HepG2 (cell line): ENCODE measurements at regions not wholly inside any gene's neighbourhood (a gene's known extent, or its start where the extent isn't known, plus 50 kb on each side); places are given as distances from the start of the nearest gene placed in this dataset.

Source experiments
- ARID2 ChIP-seq: sonication (generic); formaldehyde crosslinking; IDR thresholded peaks from 2 replicates; pipeline ENCODE4 v1.8.1; 2022; ENCODE audit warnings: mild to moderate bottlenecking, missing genetic modification reagents, borderline replicate concordance
- CTCF ChIP-seq: sonication (generic); formaldehyde crosslinking; IDR thresholded peaks from 2 replicates; pipeline ENCODE4 v1.5.0; 2020; ENCODE audit warnings: mild to moderate bottlenecking, missing genetic modification reagents, moderate library complexity
- MAZ ChIP-seq, 2 experiments: sonication (generic) in 1 of 2; formaldehyde crosslinking in 1 of 2; IDR thresholded peaks; 2 replicates each; pipeline versions ENCODE4 v1.5.0 to v1.6.1; 2012 to 2020; ENCODE audit warnings: low read depth in 2 of 2, mild to moderate bottlenecking in 2 of 2, borderline replicate concordance in 1 of 2, improper control_type of control experiment in 1 of 2, low read length in 1 of 2, missing genetic modification reagents in 1 of 2, moderate library complexity in 1 of 2
- ZNF317 ChIP-seq: sonication (generic); formaldehyde crosslinking; IDR thresholded peaks from 2 replicates; pipeline ENCODE4 v1.5.0; 2020; ENCODE audit warnings: mild to moderate bottlenecking, missing genetic modification reagents
- ZNF362 ChIP-seq: sonication (generic); formaldehyde crosslinking; IDR thresholded peaks from 2 replicates; pipeline ENCODE4 v1.4.0; 2020; ENCODE audit warnings: missing genetic modification reagents, mild to moderate bottlenecking, borderline replicate concordance

GRCh38 chr10:124307591-124307990 lies 111.1 kb downstream of the OAT start:
- no peak for TF ChIP-seq ARID2
- TF ChIP-seq MAZ (IDR thresholded peaks at IDR 0.05; ENCODE audit: borderline replicate concordance, low read depth, low read length) = no peak
- TF ChIP-seq MAZ (CRISPR knock-in tag; IDR thresholded peaks at IDR 0.05; ENCODE audit: low read depth) = no peak
- TF ChIP-seq CTCF (CRISPR knock-in tag) = no peak
- TF ChIP-seq ZNF317 (CRISPR knock-in tag) = no peak
- no peak for TF ChIP-seq ZNF362
